Memory B cell (primary cell): ENCODE measurements at regions not wholly inside any gene's neighbourhood (a gene's known extent, or its start where the extent isn't known, plus 50 kb on each side); places are given as distances from the start of the nearest gene placed in this dataset.

Experiments
- ATAC-seq: fragments of 150-1000 bp; cut with Tn5 transposase; 2 replicates; pipeline ENCODE4 v1.10.0; 2021; ENCODE audit warnings: low read depth, mild to moderate bottlenecking, moderate library complexity
- DNase-seq, 2 donors: peaks; one replicate each; pipeline ENCODE4 v3.0.0; 2022; ENCODE audit warnings: low spot score in 2 of 2
- H3K27ac Mint-ChIP-seq: one replicate; pipeline ENCODE4 v1.8.0; 2022; ENCODE audit warnings: mild to moderate bottlenecking, moderate library complexity, mixed read lengths
- H3K27me3 Mint-ChIP-seq: one replicate; pipeline ENCODE4 v1.8.0; 2022; ENCODE audit warnings: mixed read lengths
- H3K36me3 Mint-ChIP-seq: one replicate; pipeline ENCODE4 v1.8.0; 2022; ENCODE audit warnings: mild to moderate bottlenecking, mixed read lengths
- H3K4me1 Mint-ChIP-seq: one replicate; pipeline ENCODE4 v1.8.0; 2022; ENCODE audit warnings: mixed read lengths
- H3K4me3 Mint-ChIP-seq: one replicate; pipeline ENCODE4 v1.8.0; 2022; ENCODE audit warnings: mild to moderate bottlenecking, moderate library complexity, mixed read lengths
- H3K9me3 Mint-ChIP-seq: one replicate; pipeline ENCODE4 v1.8.0; 2022; ENCODE audit warnings: mixed read lengths

- no peak for ATAC-seq
- Mint-ChIP-seq H3K4me3 (no peak overlapping the region), H3K4me1 (no peaks in the 10 kb centered on the region), H3K27ac (no peak overlapping the region), H3K27me3 (no peaks in the 10 kb centered on the region), H3K9me3 (no peaks in the 10 kb centered on the region), H3K36me3 (no peaks in the 10 kb centered on the region)
- no peak for DNase-seq
Observed at GRCh38 chr4:129926936-129927335, 831.0 kb downstream of the C4orf33 start.

GRCh38 chr4:129929052-129929451 is 833.1 kb downstream of the C4orf33 start:
- H3K27ac Mint-ChIP-seq = no peak overlapping the region
- no peaks in the 10 kb centered on the region for H3K36me3 Mint-ChIP-seq
- ATAC-seq = no peak
- H3K9me3 Mint-ChIP-seq = no peaks in the 10 kb centered on the region
- no peaks in the 10 kb centered on the region for H3K4me1 Mint-ChIP-seq
- DNase-seq = no peak
- H3K27me3 Mint-ChIP-seq = no peaks in the 10 kb centered on the region
- H3K4me3 Mint-ChIP-seq = no peak overlapping the region

- no peak for ATAC-seq
- DNase-seq = no peak
- Mint-ChIP-seq H3K36me3 (no peaks in the 10 kb centered on the region), H3K9me3 (no peaks in the 10 kb centered on the region), H3K27ac (no peak overlapping the region), H3K4me1 (no peaks in the 10 kb centered on the region), H3K27me3 (no peaks in the 10 kb centered on the region), H3K4me3 (no peak overlapping the region)
Observed at GRCh38 chr4:129929984-129930383, 834.0 kb downstream of the C4orf33 start.

- no peaks in the 10 kb centered on the region for H3K27me3 Mint-ChIP-seq
- H3K9me3 Mint-ChIP-seq = peaks cover under 1% of the 10 kb centered on the region
- H3K4me1 Mint-ChIP-seq = no peaks in the 10 kb centered on the region
- ATAC-seq = no peak
- H3K27ac Mint-ChIP-seq = no peak overlapping the region
- no peak for DNase-seq
- H3K36me3 Mint-ChIP-seq = no peaks in the 10 kb centered on the region
- no peak overlapping the region for H3K4me3 Mint-ChIP-seq
Observed at GRCh38 chr4:129950217-129950616, 854.3 kb downstream of the C4orf33 start.

GRCh38 chr4:129966175-129966574 is 870.2 kb downstream of the C4orf33 start:
- no peaks in the 10 kb centered on the region for H3K9me3 Mint-ChIP-seq
- no peak overlapping the region for H3K4me3 Mint-ChIP-seq
- H3K27ac Mint-ChIP-seq = no peak overlapping the region
- no peaks in the 10 kb centered on the region for H3K27me3 Mint-ChIP-seq
- H3K36me3 Mint-ChIP-seq = no peaks in the 10 kb centered on the region
- no peak for ATAC-seq
- DNase-seq = no peak
- no peaks in the 10 kb centered on the region for H3K4me1 Mint-ChIP-seq

- H3K27ac Mint-ChIP-seq = no peak overlapping the region
- DNase-seq (no peak), ATAC-seq (no peak)
- H3K4me1 Mint-ChIP-seq = no peaks in the 10 kb centered on the region
- H3K36me3 Mint-ChIP-seq = no peaks in the 10 kb centered on the region
- peaks cover 1% of the 10 kb centered on the region for H3K9me3 Mint-ChIP-seq
- H3K27me3 Mint-ChIP-seq = no peaks in the 10 kb centered on the region
- no peak overlapping the region for H3K4me3 Mint-ChIP-seq
Observed at GRCh38 chr4:129968366-129968765, 872.4 kb downstream of the C4orf33 start.

GRCh38 chr4:129968778-129969177 is 872.8 kb downstream of the C4orf33 start:
- H3K4me1 Mint-ChIP-seq = no peaks in the 10 kb centered on the region
- peaks cover 1% of the 10 kb centered on the region for H3K9me3 Mint-ChIP-seq
- H3K4me3 Mint-ChIP-seq = no peak overlapping the region
- H3K27me3 Mint-ChIP-seq = no peaks in the 10 kb centered on the region
- DNase-seq = no peak
- no peaks in the 10 kb centered on the region for H3K36me3 Mint-ChIP-seq
- ATAC-seq = no peak
- no peak overlapping the region for H3K27ac Mint-ChIP-seq

- no peak overlapping the region for H3K27ac Mint-ChIP-seq
- H3K36me3 Mint-ChIP-seq = no peaks in the 10 kb centered on the region
- ATAC-seq (no peak), DNase-seq (no peak)
- H3K4me1 Mint-ChIP-seq = no peaks in the 10 kb centered on the region
- H3K9me3 Mint-ChIP-seq = peaks cover 1% of the 10 kb centered on the region
- H3K4me3 Mint-ChIP-seq = no peak overlapping the region
- H3K27me3 Mint-ChIP-seq = no peaks in the 10 kb centered on the region
Observed at GRCh38 chr4:129970801-129971200, 874.8 kb downstream of the C4orf33 start.

GRCh38 chr4:129971419-129971818 is 875.5 kb downstream of the C4orf33 start:
- Mint-ChIP-seq H3K27me3 (no peaks in the 10 kb centered on the region), H3K9me3 (peaks cover 1% of the 10 kb centered on the region), H3K27ac (no peak overlapping the region), H3K36me3 (no peaks in the 10 kb centered on the region), H3K4me1 (no peaks in the 10 kb centered on the region), H3K4me3 (no peak overlapping the region)
- DNase-seq = no peak
- no peak for ATAC-seq

GRCh38 chr4:129972257-129972656 is 876.3 kb downstream of the C4orf33 start:
- DNase-seq (no peak), ATAC-seq (no peak)
- H3K27ac Mint-ChIP-seq = no peak overlapping the region
- H3K4me3 Mint-ChIP-seq = no peak overlapping the region
- H3K27me3 Mint-ChIP-seq = no peaks in the 10 kb centered on the region
- no peaks in the 10 kb centered on the region for H3K36me3 Mint-ChIP-seq
- H3K4me1 Mint-ChIP-seq = no peaks in the 10 kb centered on the region
- H3K9me3 Mint-ChIP-seq = peaks cover 1% of the 10 kb centered on the region

GRCh38 chr4:129974730-129975129 is 878.8 kb downstream of the C4orf33 start:
- Mint-ChIP-seq H3K36me3 (no peaks in the 10 kb centered on the region), H3K27me3 (no peaks in the 10 kb centered on the region), H3K4me1 (no peaks in the 10 kb centered on the region), H3K9me3 (peaks cover 1% of the 10 kb centered on the region), H3K4me3 (no peak overlapping the region), H3K27ac (no peak overlapping the region)
- ATAC-seq = no peak
- DNase-seq = no peak

- DNase-seq = no peak
Observed at GRCh38 chr4:129978315-129978714, 882.4 kb downstream of the C4orf33 start.

GRCh38 chr4:129988957-129989356 is 893.0 kb downstream of the C4orf33 start:
- no peak overlapping the region for H3K4me3 Mint-ChIP-seq
- H3K27ac Mint-ChIP-seq = no peak overlapping the region
- H3K36me3 Mint-ChIP-seq = no peaks in the 10 kb centered on the region
- ATAC-seq (no peak), DNase-seq (no peak)
- no peaks in the 10 kb centered on the region for H3K27me3 Mint-ChIP-seq
- H3K9me3 Mint-ChIP-seq = no peaks in the 10 kb centered on the region
- H3K4me1 Mint-ChIP-seq = no peaks in the 10 kb centered on the region

More at GRCh38 chr4:129978315-129978714, 882.4 kb downstream of the C4orf33 start:
- H3K27me3 Mint-ChIP-seq = no peaks in the 10 kb centered on the region
- H3K4me1 Mint-ChIP-seq = no peaks in the 10 kb centered on the region
- no peaks in the 10 kb centered on the region for H3K36me3 Mint-ChIP-seq
- ATAC-seq = no peak
- no peak overlapping the region for H3K4me3 Mint-ChIP-seq
- no peaks in the 10 kb centered on the region for H3K9me3 Mint-ChIP-seq
- no peak overlapping the region for H3K27ac Mint-ChIP-seq

- DNase-seq = no peak
- no peak overlapping the region for H3K4me3 Mint-ChIP-seq
- H3K4me1 Mint-ChIP-seq = no peaks in the 10 kb centered on the region
- no peaks in the 10 kb centered on the region for H3K9me3 Mint-ChIP-seq
- H3K36me3 Mint-ChIP-seq = no peaks in the 10 kb centered on the region
- no peaks in the 10 kb centered on the region for H3K27me3 Mint-ChIP-seq
- no peak for ATAC-seq
- no peak overlapping the region for H3K27ac Mint-ChIP-seq
Observed at GRCh38 chr4:129994715-129995114, 898.8 kb downstream of the C4orf33 start.

- Mint-ChIP-seq H3K4me1 (no peaks in the 10 kb centered on the region), H3K36me3 (no peaks in the 10 kb centered on the region), H3K27ac (no peak overlapping the region), H3K4me3 (no peak overlapping the region), H3K27me3 (no peaks in the 10 kb centered on the region), H3K9me3 (no peaks in the 10 kb centered on the region)
- ATAC-seq (no peak), DNase-seq (no peak)
Observed at GRCh38 chr4:129998436-129999150, 902.6 kb downstream of the C4orf33 start.
